ENCODE measurements at regions not wholly inside any gene's neighbourhood (a gene's known extent, or its start where the extent isn't known, plus 50 kb on each side); places are given as distances from the start of the nearest gene placed in this dataset.
A peak's percentile ranks its signal among the peaks of the same experiment; 100 is the strongest.

- DNase-seq: no peak
These were observed 191.3 kb downstream of the MID1IP1 start for GRCh38 chrX:38992441-38993096.

- no peak for DNase-seq
These were observed 192.2 kb downstream of the MID1IP1 start for GRCh38 chrX:38993500-38993899.

- no peak for DNase-seq
These were observed 197.8 kb downstream of the MID1IP1 start for GRCh38 chrX:38999099-38999498.

- no peak for DNase-seq
These were observed 198.9 kb downstream of the MID1IP1 start for GRCh38 chrX:38999967-39000745.

GRCh38 chrX:39000802-39001201 is 199.5 kb downstream of the MID1IP1 start:
- no peak for DNase-seq

- DNase-seq: no peak
These were observed 201.2 kb downstream of the MID1IP1 start for GRCh38 chrX:39002466-39002865.

- DNase-seq: peak; percentile 40 to 59
These were observed 207.3 kb downstream of the MID1IP1 start for GRCh38 chrX:39008549-39008948.

GRCh38 chrX:39011454-39012221 is 210.4 kb downstream of the MID1IP1 start:
- no peak for DNase-seq

GRCh38 chrX:39012621-39013111 is 211.4 kb downstream of the MID1IP1 start:
- no peak for DNase-seq

- DNase-seq: no peak
These were observed 215.3 kb downstream of the MID1IP1 start for GRCh38 chrX:39016556-39016955.

- no peak for DNase-seq
These were observed 215.8 kb downstream of the MID1IP1 start for GRCh38 chrX:39017077-39017476.

- DNase-seq: no peak
These were observed 216.5 kb downstream of the MID1IP1 start for GRCh38 chrX:39017716-39018115.

- DNase-seq: no peak
These were observed 217.3 kb downstream of the MID1IP1 start for GRCh38 chrX:39018541-39018940.

GRCh38 chrX:39019056-39019455 is 217.8 kb downstream of the MID1IP1 start:
- no peak for DNase-seq

- peak; percentile 31 to 40 for DNase-seq
These were observed 218.9 kb downstream of the MID1IP1 start for GRCh38 chrX:39020051-39020669.

- DNase-seq: no peak
These were observed 220.8 kb downstream of the MID1IP1 start for GRCh38 chrX:39022106-39022505.

- DNase-seq: no peak
These were observed 228.0 kb downstream of the MID1IP1 start for GRCh38 chrX:39029221-39029620.

GRCh38 chrX:39030636-39031035 is 229.4 kb downstream of the MID1IP1 start:
- DNase-seq: no peak

- no peak for DNase-seq
These were observed 238.6 kb downstream of the MID1IP1 start for GRCh38 chrX:39039890-39040289.

- DNase-seq: no peak
These were observed 242.7 kb downstream of the MID1IP1 start for GRCh38 chrX:39043838-39044550.

GRCh38 chrX:39047174-39047573 is 245.9 kb downstream of the MID1IP1 start:
- no peak for DNase-seq

GRCh38 chrX:39049975-39050374 is 248.7 kb downstream of the MID1IP1 start:
- no peak for DNase-seq

All from inflammatory macrophage (primary cell).